Progenitor cell of endocrine pancreas (in vitro differentiated cells): ENCODE measurements at regions not wholly inside any gene's neighbourhood (a gene's known extent, or its start where the extent isn't known, plus 50 kb on each side); places are given as distances from the start of the nearest gene placed in this dataset.
"Not testable (repeated sequence)": the region's sequence is repeated elsewhere in the genome, so short reads cannot be mapped to it uniquely, and the experiment has no call there.

ENCODE experiments used
- DNase-seq: peaks from one replicate; pipeline ENCODE4 v3.0.0; 2021; ENCODE audit warnings: low spot score; ENCODE audit not compliant: unreplicated experiment
- H3K27ac Mint-ChIP-seq: 2 replicates; pipeline ENCODE4 v1.8.0; 2021; ENCODE audit warnings: mild to moderate bottlenecking, moderate library complexity, mixed read lengths
- H3K27me3 Mint-ChIP-seq: 2 replicates; pipeline ENCODE4 v1.8.0; 2021; ENCODE audit warnings: mixed read lengths
- H3K36me3 Mint-ChIP-seq: 2 replicates; pipeline ENCODE4 v1.8.0; 2022; ENCODE audit warnings: mixed read lengths; ENCODE audit not compliant: insufficient read depth
- H3K4me1 Mint-ChIP-seq: 2 replicates; pipeline ENCODE4 v1.8.0; 2021; ENCODE audit warnings: low read depth, mixed read lengths
- H3K4me3 Mint-ChIP-seq: 2 replicates; pipeline ENCODE4 v1.8.0; 2021; ENCODE audit warnings: low read depth, mild to moderate bottlenecking, moderate library complexity, mixed read lengths
- H3K9me3 Mint-ChIP-seq: 2 replicates; pipeline ENCODE4 v1.8.0; 2021; ENCODE audit warnings: low read depth, mixed read lengths
- CTCF ChIP-seq: fragments of 200-600 bp; sonication (generic); IDR thresholded peaks from one replicate; pipeline ENCODE4 v1.5.0; 2021; ENCODE audit warnings: antibody characterized with exemption, mild to moderate bottlenecking; ENCODE audit not compliant: unreplicated experiment

- Mint-ChIP-seq H3K36me3 (no peaks in the 10 kb centered on the region), H3K27ac (no peak overlapping the region), H3K4me3 (no peak overlapping the region), H3K27me3 (peaks cover 3% of the 10 kb centered on the region), H3K9me3 (no peaks in the 10 kb centered on the region), H3K4me1 (no peaks in the 10 kb centered on the region)
- TF ChIP-seq CTCF, result no peak
- no peak for DNase-seq
These were observed 186.8 kb downstream of the NUFIP1 start for GRCh38 chr13:44802491-44802890.

- no peak for DNase-seq
- H3K4me3 Mint-ChIP-seq, result no peak overlapping the region
- no peak overlapping the region for H3K27ac Mint-ChIP-seq
- no peaks in the 10 kb centered on the region for H3K4me1 Mint-ChIP-seq
- H3K9me3 Mint-ChIP-seq, result no peaks in the 10 kb centered on the region
- no peaks in the 10 kb centered on the region for H3K36me3 Mint-ChIP-seq
- no peak for TF ChIP-seq CTCF
- peaks cover 3% of the 10 kb centered on the region for H3K27me3 Mint-ChIP-seq
These were observed 187.3 kb downstream of the NUFIP1 start for GRCh38 chr13:44801990-44802389.

- Mint-ChIP-seq H3K4me1 (no peaks in the 10 kb centered on the region), H3K36me3 (no peaks in the 10 kb centered on the region), H3K9me3 (no peaks in the 10 kb centered on the region), H3K27ac (no peak overlapping the region), H3K27me3 (peaks cover 3% of the 10 kb centered on the region), H3K4me3 (no peak overlapping the region)
- DNase-seq, result no peak
- no peak for TF ChIP-seq CTCF
These were observed 188.6 kb downstream of the NUFIP1 start for GRCh38 chr13:44800626-44801025.

GRCh38 chr13:44797685-44798084 is 191.6 kb downstream of the NUFIP1 start:
- no peak for DNase-seq
- Mint-ChIP-seq H3K36me3 (no peaks in the 10 kb centered on the region), H3K27ac (no peak overlapping the region), H3K4me1 (no peaks in the 10 kb centered on the region), H3K9me3 (no peaks in the 10 kb centered on the region), H3K4me3 (no peak overlapping the region), H3K27me3 (peaks cover 3% of the 10 kb centered on the region)
- TF ChIP-seq CTCF, result no peak

- no peak overlapping the region for H3K27ac Mint-ChIP-seq
- no peaks in the 10 kb centered on the region for H3K9me3 Mint-ChIP-seq
- no peak overlapping the region for H3K4me3 Mint-ChIP-seq
- H3K36me3 Mint-ChIP-seq, result no peaks in the 10 kb centered on the region
- no peak for TF ChIP-seq CTCF
- DNase-seq, result no peak
- H3K27me3 Mint-ChIP-seq, result peaks cover 3% of the 10 kb centered on the region
- H3K4me1 Mint-ChIP-seq, result no peaks in the 10 kb centered on the region
These were observed 192.4 kb downstream of the NUFIP1 start for GRCh38 chr13:44796597-44797490.

- H3K4me1 Mint-ChIP-seq, H3K27ac Mint-ChIP-seq, DNase-seq, H3K4me3 Mint-ChIP-seq, H3K9me3 Mint-ChIP-seq, H3K27me3 Mint-ChIP-seq, H3K36me3 Mint-ChIP-seq: not testable (repeated sequence)
These were observed 193.2 kb downstream of the NUFIP1 start for GRCh38 chr13:44796039-44796438.
